Activated T-cell treated with anti-CD3 and anti-CD28 coated beads, Interleukin-2, amount 50 U/mL, for 4 hours (primary cell): ENCODE measurements at regions not wholly inside any gene's neighbourhood (a gene's known extent, or its start where the extent isn't known, plus 50 kb on each side); places are given as distances from the start of the nearest gene placed in this dataset.
A peak's percentile ranks its signal among the peaks of the same experiment; 100 is the strongest.

Source experiments
- ATAC-seq, 2 donors: fragments of 200-7000 bp; cut with Tn5 transposase; one replicate each; pipeline ENCODE4 v1.10.0; 2021
- DNase-seq: peaks from one replicate; pipeline ENCODE4 v3.0.0-alpha.2; 2020
- H3K27me3 Mint-ChIP-seq: one replicate; pipeline ENCODE4 v1.8.0; 2021; ENCODE audit warnings: low read depth, mixed read lengths
- H3K36me3 Mint-ChIP-seq: one replicate; pipeline ENCODE4 v1.8.0; 2022; ENCODE audit warnings: mixed read lengths; ENCODE audit not compliant: insufficient read depth
- H3K4me1 Mint-ChIP-seq: one replicate; pipeline ENCODE4 v1.8.0; 2021; ENCODE audit warnings: low read depth, mixed read lengths
- H3K4me3 Mint-ChIP-seq: one replicate; pipeline ENCODE4 v1.8.0; 2021; ENCODE audit warnings: mild to moderate bottlenecking, moderate library complexity, mixed read lengths
- H3K9me3 Mint-ChIP-seq: one replicate; pipeline ENCODE4 v1.8.0; 2021; ENCODE audit warnings: mixed read lengths

GRCh38 chr10:4567637-4568036 is 258.4 kb upstream of the AKR1E2 start:
- Mint-ChIP-seq H3K4me1 (no peaks in the 10 kb centered on the region), H3K9me3 (no peaks in the 10 kb centered on the region), H3K36me3 (no peaks in the 10 kb centered on the region), H3K4me3 (no peak overlapping the region), H3K27me3 (peaks cover 6% of the 10 kb centered on the region)
- ATAC-seq = no peak
- no peak for DNase-seq

DNA sequence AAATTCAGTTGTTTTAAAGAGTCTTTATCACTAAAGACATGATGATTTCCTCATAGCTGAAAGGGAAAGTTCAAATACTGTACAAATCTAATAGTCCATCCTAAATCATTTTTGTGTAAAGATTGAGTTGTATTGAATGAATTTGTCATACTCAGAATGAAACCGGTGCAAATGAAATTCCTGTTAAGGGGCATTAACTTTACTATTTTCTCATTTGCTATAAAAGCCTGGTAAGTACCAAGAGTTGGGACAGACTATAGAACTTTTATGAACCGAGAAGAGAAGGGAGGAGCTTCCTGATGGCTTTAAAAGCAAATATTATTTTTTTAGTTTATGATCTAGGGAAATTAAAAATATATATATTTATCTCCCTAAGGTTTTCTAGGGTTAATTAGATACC is 260.0 kb upstream of the AKR1E2 start:
- ATAC-seq = no peak
- H3K4me3 Mint-ChIP-seq = no peak overlapping the region
- no peaks in the 10 kb centered on the region for H3K4me1 Mint-ChIP-seq
- peaks cover 10% of the 10 kb centered on the region for H3K27me3 Mint-ChIP-seq
- DNase-seq = no peak
- H3K36me3 Mint-ChIP-seq = no peaks in the 10 kb centered on the region
- peaks cover under 1% of the 10 kb centered on the region for H3K9me3 Mint-ChIP-seq

GRCh38 chr10:4561296-4561695 is 264.7 kb upstream of the AKR1E2 start:
- Mint-ChIP-seq H3K36me3 (no peaks in the 10 kb centered on the region), H3K4me1 (no peaks in the 10 kb centered on the region), H3K9me3 (peaks cover 10% of the 10 kb centered on the region), H3K4me3 (no peak overlapping the region), H3K27me3 (peaks cover 10% of the 10 kb centered on the region)
- no peak for DNase-seq
- no peak for ATAC-seq

DNA sequence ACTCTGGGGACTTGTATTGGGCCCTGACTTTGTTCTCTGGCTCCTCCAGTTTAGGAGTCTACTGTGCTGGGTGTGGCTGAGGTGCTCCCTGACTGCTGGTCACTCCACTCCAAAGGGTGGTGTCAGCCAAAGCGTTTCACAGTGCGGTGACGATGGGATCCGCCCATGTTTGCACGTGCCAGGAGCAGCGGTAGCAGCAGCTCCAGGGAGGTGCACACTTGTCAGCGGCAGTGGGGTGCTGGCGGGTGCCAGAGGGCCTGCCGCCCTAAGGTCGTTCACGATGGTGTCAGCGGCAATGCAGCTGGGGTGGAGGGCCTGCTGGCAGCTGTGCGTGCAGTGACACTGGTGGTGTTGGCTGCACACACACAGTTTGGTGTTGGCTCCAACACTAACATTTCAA is 268.5 kb upstream of the AKR1E2 start:
- Mint-ChIP-seq H3K36me3 (no peaks in the 10 kb centered on the region), H3K4me3 (no peak overlapping the region), H3K9me3 (peaks cover 10% of the 10 kb centered on the region), H3K27me3 (peaks cover 7% of the 10 kb centered on the region), H3K4me1 (no peaks in the 10 kb centered on the region)
- DNase-seq (no peak), ATAC-seq (no peak)

DNA sequence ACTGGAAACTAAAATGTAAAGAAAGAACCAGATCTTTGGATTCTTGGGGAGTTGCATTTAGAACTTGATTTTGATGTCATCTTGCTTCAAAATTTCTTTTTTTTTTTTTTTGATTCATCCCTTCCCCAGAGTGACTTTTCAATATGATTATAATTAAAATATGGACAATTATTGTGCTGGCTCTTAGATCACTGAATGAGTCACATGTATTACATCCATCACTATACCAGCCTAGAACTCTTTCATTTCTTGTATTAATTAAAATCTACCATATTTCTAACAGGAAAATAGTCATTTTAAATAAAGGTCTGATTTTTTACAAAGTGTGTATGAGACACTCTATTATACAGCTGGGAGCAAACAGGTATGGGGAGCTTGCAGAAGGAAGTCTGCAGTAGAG is 269.5 kb upstream of the AKR1E2 start:
- Mint-ChIP-seq H3K9me3 (peaks cover 10% of the 10 kb centered on the region), H3K4me1 (no peaks in the 10 kb centered on the region), H3K36me3 (no peaks in the 10 kb centered on the region), H3K4me3 (no peak overlapping the region), H3K27me3 (peaks cover 2% of the 10 kb centered on the region)
- no peak for ATAC-seq
- DNase-seq = no peak

DNA sequence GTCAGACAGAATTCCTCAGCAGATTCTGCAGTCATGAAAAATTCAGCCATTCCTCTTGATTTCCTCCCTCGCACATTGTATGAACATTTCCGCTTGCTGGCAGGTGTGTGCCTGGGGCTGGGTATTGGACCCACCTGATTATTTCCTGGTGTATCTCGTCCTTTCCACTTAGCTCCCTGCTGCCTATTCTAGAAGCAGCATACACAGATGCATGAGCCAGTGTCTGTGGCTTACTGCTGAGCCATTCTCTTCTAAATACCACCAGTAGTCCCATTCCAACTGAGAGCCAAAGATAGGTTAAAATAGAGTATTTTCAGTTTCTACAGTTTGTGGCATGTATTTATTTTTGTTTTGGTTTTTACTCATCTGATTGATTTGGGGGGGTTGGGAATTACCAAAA is 270.1 kb upstream of the AKR1E2 start:
- Mint-ChIP-seq H3K4me1 (no peaks in the 10 kb centered on the region), H3K27me3 (peaks cover 2% of the 10 kb centered on the region), H3K9me3 (peaks cover 8% of the 10 kb centered on the region), H3K36me3 (no peaks in the 10 kb centered on the region), H3K4me3 (no peak overlapping the region)
- no peak for ATAC-seq
- no peak for DNase-seq

DNA sequence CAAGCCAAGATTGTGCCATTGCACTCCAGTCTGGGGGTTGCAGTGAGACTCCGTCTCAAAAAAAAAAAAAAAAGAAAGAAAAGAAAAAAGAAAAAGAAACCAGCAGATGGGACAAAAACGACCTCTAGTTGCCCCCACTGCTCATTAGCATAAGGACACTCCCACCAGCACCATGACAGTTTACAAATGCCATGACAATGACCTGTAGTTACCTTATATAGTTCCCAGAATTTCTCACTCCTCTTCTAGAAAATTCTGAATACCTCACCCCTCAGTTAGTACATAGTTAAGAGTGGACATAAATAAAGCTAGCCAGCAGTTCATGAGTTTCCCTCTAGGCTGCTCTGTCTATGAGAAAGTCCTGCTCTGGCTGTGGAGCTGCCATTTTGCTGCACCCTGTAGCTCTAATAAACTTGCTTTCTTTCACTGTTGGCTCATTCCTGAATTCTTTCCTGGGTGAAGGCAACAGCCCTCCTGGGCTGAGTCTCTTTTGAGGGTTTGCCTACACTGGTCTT is 276.8 kb upstream of the AKR1E2 start:
- Mint-ChIP-seq H3K4me3 (no peak overlapping the region), H3K9me3 (no peaks in the 10 kb centered on the region), H3K4me1 (peaks cover 4% of the 10 kb centered on the region), H3K27me3 (peaks cover 13% of the 10 kb centered on the region), H3K36me3 (no peaks in the 10 kb centered on the region)
- ATAC-seq = no peak
- DNase-seq = no peak

GRCh38 chr10:4546931-4547330 is 279.1 kb upstream of the AKR1E2 start:
- H3K36me3 Mint-ChIP-seq = no peaks in the 10 kb centered on the region
- peaks cover 19% of the 10 kb centered on the region for H3K27me3 Mint-ChIP-seq
- no peak for DNase-seq
- H3K4me3 Mint-ChIP-seq = no peak overlapping the region
- peaks cover 4% of the 10 kb centered on the region for H3K4me1 Mint-ChIP-seq
- no peaks in the 10 kb centered on the region for H3K9me3 Mint-ChIP-seq
- no peak for ATAC-seq

DNA sequence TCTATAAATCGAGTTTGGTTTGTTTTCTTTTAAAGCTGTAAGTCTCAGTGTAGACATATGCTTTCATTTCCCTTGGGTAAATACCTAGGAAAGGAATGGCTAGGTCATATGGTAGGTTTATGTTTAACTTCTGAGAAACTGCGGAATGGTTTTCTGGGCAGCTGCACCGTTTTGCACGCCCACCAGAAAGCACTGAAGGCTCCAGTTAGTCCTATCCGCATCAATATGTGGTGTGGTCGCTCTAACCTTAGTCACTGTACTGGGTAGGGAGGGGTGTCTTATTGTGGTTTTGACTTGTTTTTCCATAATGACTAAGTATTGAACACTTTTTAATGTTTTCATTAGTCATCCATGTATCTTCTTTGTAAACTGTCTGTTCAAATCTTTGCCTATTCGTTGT is 279.5 kb upstream of the AKR1E2 start:
- H3K9me3 Mint-ChIP-seq = no peaks in the 10 kb centered on the region
- no peak for DNase-seq
- H3K4me3 Mint-ChIP-seq = no peak overlapping the region
- peaks cover 4% of the 10 kb centered on the region for H3K4me1 Mint-ChIP-seq
- H3K27me3 Mint-ChIP-seq = peaks cover 19% of the 10 kb centered on the region
- peak; percentile 98 to 99 for ATAC-seq
- H3K36me3 Mint-ChIP-seq = no peaks in the 10 kb centered on the region

DNA sequence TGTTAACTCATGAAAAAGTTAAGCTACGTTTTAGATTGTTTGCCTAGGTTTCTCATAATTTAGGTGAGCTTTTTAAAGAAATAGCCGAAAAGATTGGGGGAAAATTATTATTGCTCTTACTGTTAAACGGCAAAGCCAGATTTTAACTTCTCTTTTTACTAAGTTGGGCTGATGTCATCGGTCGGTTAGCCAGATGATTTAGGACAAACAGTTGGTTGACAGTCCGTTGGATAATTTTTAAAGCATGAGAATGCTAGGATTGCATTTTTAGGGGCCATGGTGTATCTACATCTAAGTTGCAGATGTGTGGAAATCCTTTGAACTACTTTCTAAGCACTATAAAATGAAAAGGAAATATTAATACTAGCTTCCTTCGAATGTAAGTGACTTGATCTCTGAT is 280.9 kb upstream of the AKR1E2 start:
- Mint-ChIP-seq H3K4me3 (no peak overlapping the region), H3K27me3 (peaks cover 19% of the 10 kb centered on the region), H3K9me3 (no peaks in the 10 kb centered on the region), H3K4me1 (peaks cover 4% of the 10 kb centered on the region), H3K36me3 (no peaks in the 10 kb centered on the region)
- no peak for DNase-seq
- ATAC-seq = no peak

DNA sequence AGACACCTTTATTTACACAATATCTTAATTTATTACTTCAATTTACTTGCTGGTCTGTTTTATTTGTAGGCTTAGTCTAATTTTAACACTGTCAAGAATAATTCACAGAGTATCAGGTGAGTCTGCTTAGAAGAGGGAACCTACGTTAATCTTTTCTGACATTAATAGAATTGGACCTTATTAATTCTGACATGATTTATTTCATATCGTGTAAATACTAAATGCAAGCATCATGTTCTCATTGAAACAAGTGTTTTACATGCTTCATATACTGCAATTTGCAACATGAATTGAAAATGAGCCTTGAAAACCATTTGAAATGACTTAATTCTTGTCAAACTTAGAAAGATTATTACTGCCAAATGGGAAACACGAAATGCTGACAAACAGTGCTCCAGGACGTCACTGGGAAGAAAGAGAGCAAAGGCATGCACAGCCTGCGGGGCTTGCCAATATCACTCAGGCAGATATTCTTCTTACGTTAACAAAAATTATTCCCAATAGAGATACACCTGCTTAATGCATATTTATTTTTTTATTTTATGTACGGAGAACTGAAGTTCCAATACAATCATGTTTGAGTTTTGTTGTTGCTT is 282.0 kb upstream of the AKR1E2 start:
- peaks cover 16% of the 10 kb centered on the region for H3K27me3 Mint-ChIP-seq
- DNase-seq = no peak
- no peak overlapping the region for H3K4me3 Mint-ChIP-seq
- no peaks in the 10 kb centered on the region for H3K36me3 Mint-ChIP-seq
- peaks cover 4% of the 10 kb centered on the region for H3K4me1 Mint-ChIP-seq
- no peaks in the 10 kb centered on the region for H3K9me3 Mint-ChIP-seq
- no peak for ATAC-seq

DNA sequence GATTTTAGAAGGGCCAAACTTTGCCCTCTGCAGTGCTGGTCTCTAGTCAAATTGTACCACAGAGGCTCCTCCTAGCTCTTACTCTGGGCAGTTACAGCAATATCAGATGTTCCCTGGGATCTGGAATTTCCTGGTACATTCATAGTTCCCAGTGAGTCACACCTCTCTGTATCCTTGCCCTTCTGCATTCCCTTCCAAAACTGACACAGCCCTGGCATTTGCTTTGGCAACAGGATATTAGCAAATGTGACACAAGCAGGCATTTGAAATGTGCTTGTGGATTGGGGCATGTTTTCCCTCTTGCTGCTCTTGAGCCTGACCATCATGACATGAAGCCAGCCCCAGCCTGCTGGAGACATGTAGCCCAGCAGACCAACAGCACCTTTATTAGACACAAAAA is 284.7 kb upstream of the AKR1E2 start:
- Mint-ChIP-seq H3K9me3 (peaks cover 17% of the 10 kb centered on the region), H3K27me3 (peaks cover 16% of the 10 kb centered on the region), H3K36me3 (no peaks in the 10 kb centered on the region), H3K4me1 (peaks cover 2% of the 10 kb centered on the region), H3K4me3 (no peak overlapping the region)
- ATAC-seq = no peak
- no peak for DNase-seq

- Mint-ChIP-seq H3K9me3 (peaks cover 21% of the 10 kb centered on the region), H3K36me3 (no peaks in the 10 kb centered on the region), H3K4me3 (no peak overlapping the region), H3K4me1 (no peaks in the 10 kb centered on the region), H3K27me3 (peaks cover 3% of the 10 kb centered on the region)
- ATAC-seq (no peak), DNase-seq (no peak)
These were observed 288.0 kb upstream of the AKR1E2 start for GRCh38 chr10:4538016-4538415.

- Mint-ChIP-seq H3K27me3 (peaks cover 4% of the 10 kb centered on the region), H3K4me3 (no peak overlapping the region), H3K4me1 (no peaks in the 10 kb centered on the region), H3K9me3 (peaks cover 21% of the 10 kb centered on the region), H3K36me3 (no peaks in the 10 kb centered on the region)
- ATAC-seq = no peak
- no peak for DNase-seq
These were observed 290.5 kb upstream of the AKR1E2 start for GRCh38 chr10:4535521-4535920.

GRCh38 chr10:4533621-4534020 is 292.4 kb upstream of the AKR1E2 start:
- ATAC-seq (no peak), DNase-seq (no peak)
- Mint-ChIP-seq H3K4me3 (no peak overlapping the region), H3K4me1 (no peaks in the 10 kb centered on the region), H3K36me3 (no peaks in the 10 kb centered on the region), H3K27me3 (peaks cover 4% of the 10 kb centered on the region), H3K9me3 (peaks cover 21% of the 10 kb centered on the region)

GRCh38 chr10:4532976-4533375 is 293.0 kb upstream of the AKR1E2 start:
- H3K9me3 Mint-ChIP-seq = peaks cover 17% of the 10 kb centered on the region
- ATAC-seq (no peak), DNase-seq (no peak)
- no peaks in the 10 kb centered on the region for H3K4me1 Mint-ChIP-seq
- H3K36me3 Mint-ChIP-seq = no peaks in the 10 kb centered on the region
- H3K27me3 Mint-ChIP-seq = peaks cover 4% of the 10 kb centered on the region
- no peak overlapping the region for H3K4me3 Mint-ChIP-seq
